Activated naive CD8-positive, alpha-beta T cell treated with anti-CD3 and anti-CD28 coated beads, Interleukin-2, amount 50 U/mL, for 16 hours (primary cell): ENCODE measurements at regions not wholly inside any gene's neighbourhood (a gene's known extent, or its start where the extent isn't known, plus 50 kb on each side); places are given as distances from the start of the nearest gene placed in this dataset.

ENCODE experiments used
- DNase-seq: peaks from one replicate; pipeline ENCODE4 v3.0.0-alpha.2; 2020; ENCODE audit warnings: low read depth, low spot score

GRCh38 chr13:107421028-107421427 lies 794.3 kb downstream of the LIG4 start:
- DNase-seq: no peak

- no peak for DNase-seq
Observed at GRCh38 chr13:107413005-107413404, 802.3 kb downstream of the LIG4 start.

DNA sequence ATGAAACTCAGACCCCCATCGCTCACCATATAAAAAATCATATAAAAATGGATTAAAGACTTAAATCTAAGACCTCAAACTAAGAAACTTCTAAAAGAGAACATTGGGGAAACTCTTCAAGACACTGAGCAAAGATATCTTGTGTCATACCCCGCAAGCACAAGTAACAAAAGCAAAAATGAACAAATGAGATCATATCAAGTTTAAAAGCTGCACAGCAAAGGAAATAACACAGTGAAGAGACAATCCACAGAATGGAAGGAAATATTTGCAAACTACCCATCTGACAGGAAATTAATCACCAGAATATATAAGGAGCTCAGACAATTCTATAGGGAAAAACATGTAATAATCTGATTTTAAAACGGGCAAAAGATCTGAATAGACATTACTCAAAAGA lies 808.3 kb downstream of the LIG4 start:
- DNase-seq: no peak

GRCh38 chr13:107395927-107396662 lies 819.2 kb downstream of the LIG4 start:
- no peak for DNase-seq

DNA sequence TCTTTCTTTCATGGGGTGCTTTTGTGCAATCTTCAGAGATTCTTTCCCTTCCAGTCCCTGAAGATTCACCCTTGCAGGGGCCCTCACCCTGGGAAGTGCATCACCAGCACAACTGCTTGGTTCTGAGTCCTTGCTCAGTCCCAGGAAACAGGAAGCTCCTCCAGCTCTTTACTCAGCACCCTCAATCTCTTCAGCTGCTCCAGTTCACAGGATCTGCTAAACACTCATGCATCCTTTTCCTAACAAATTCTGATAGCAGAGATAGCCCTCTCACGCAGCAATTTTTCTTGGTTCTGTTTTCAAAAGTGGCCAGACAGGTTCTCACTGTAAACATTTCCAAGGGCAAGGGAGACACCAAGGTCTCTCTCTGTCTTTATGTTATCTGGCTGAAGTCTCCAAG lies 823.1 kb downstream of the LIG4 start:
- DNase-seq: no peak

GRCh38 chr13:107387525-107387924 lies 819.6 kb upstream of the ARGLU1 start:
- no peak for DNase-seq

DNA sequence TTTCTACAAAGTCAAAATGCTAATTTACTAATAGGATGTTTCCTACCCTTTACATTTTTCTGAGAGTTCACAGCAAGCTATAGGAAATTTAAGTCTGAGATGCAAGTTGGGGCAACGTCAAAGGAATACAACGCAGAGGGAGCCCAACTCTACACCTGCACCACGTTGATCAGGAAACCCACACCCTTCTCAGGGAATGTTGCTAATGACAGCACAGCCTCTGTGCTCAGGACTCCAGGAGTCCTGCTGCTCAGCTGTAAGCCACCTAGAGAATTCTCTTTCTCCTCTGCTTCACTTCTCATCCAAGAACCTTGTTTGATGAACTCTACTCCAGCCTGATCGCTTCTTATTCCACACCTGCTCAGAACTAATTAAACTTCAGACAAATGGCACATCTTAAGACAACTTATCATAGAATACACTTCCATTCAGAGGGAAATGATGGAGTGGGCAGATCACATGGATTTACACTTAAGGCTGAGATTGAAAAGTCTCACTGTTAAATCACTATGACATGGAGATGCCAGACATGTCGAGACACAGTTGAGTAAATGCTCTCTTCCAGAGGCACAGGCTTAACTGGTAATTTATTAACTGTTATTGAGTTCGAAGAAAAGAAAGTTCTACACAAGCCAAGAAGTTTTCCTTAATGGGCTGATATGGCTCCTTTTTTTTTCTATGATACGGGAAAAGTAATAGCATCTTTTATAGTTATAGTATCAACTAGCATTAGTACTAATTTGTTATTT lies 811.6 kb upstream of the ARGLU1 start:
- no peak for DNase-seq

DNA sequence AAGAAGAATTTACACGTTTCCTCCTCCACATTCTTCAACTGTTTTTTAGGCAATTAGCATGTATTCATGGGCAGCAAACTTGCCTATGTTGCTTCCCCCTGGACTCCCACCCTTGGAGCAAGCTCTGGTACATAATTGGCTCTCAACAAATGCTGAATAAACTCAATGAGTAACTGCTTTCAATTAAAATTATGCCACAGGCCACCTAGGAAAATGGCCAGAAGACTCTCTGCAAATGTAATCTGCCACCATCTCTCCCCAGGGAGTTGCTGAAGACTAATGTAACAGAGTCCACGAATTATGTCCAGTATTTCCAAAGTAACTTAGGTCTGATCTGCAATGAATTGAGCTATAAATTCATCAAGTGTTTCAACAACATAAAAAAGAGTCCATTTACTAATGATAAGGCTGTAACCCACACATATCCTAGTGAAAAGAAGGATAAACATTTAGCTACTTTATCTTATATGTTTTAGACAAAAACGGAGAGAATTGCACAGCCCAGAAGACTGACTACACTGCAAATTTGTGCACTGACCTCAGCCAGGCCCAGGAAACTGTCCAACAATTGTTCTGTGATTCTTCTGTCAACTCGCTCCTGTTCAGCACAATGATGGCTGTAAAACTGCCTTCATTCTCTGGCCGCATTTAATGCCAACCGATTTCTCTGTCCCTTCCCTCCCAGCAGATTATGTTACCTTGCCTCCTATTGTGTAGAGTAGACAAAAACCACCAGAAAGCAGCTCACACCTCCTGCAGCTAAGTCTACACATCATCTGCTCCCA lies 808.6 kb upstream of the ARGLU1 start:
- no peak for DNase-seq

GRCh38 chr13:107375701-107376340 lies 807.9 kb upstream of the ARGLU1 start:
- DNase-seq: no peak

- no peak for DNase-seq
Observed at GRCh38 chr13:107374038-107374437, 806.1 kb upstream of the ARGLU1 start.

DNA sequence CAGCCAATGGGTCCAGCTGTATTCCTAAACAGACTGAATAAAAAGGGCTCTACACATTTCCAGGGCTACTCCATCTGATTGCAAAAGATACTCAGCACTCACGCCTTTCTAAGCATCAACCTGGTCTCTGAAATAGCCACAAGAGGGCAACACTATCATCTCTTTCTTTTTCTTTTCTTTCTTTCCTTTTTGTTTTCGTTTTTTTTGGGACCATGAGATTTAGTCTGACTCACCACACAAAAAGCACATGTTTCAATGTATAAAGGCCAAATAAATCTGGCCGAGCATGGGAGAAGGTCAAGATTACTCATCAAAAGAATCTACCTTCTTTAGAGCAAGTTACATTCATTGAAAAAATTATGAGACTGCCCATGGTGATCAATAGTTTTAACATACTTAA lies 805.6 kb upstream of the ARGLU1 start:
- no peak for DNase-seq

DNA sequence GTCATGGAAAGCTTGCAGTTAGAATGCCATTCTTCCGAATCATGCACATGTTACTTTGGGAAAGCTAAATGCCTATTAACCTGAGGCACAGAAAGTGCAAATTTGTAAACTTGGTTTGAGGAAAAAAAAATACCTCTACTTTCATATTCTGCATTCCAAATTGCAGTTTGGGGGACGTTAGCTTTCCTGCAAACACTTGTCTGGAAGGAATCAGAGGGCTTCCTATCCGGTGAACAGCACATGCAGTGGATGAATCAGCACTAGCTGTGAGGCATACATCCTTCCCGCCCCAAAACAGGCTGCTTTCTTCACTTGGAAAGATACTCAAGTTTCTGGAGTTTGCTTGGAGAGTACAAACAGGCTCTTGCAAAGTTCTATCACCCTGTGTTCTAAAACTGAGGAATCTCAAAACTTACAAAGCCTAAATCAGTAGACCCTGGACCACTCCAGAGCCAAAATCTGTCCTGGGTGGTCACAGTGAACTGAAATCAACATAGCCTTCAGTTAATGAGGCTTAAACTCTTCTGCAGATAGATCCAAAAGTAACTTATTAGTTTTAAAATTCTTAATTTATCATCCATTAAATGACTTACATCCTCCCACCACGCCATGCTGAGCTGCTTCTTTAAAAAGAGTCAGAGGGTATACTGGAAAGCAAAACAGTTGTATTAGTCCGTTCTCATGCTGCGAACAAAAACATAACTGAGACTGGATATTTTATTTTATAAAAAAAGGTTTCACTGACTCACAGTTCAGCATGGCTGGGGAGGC lies 802.3 kb upstream of the ARGLU1 start:
- DNase-seq: no peak

DNA sequence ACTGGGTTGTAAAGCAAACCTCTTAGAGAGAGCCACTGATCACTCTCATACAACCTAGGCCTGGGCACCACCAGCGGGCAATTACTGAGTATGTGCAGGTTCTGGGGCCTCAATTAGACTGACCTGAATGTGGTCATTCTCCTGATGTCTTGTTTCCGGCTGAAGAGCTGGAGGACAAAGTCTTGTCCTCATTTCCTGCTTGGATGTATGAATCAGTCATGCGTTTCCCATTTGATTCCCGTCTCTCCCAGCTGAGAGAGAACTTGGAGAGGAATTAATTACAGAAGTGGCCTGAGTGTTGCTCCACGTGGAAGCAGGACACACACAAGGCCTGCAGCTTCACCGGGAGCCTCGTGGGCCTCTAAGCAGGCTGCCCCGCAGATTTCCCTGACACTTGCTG lies 799.3 kb upstream of the ARGLU1 start:
- DNase-seq: no peak

- DNase-seq: no peak
Observed at GRCh38 chr13:107365466-107366215, 797.7 kb upstream of the ARGLU1 start.

GRCh38 chr13:107364658-107365057 lies 796.7 kb upstream of the ARGLU1 start:
- DNase-seq: no peak

- no peak for DNase-seq
Observed at GRCh38 chr13:107361666-107362065, 793.7 kb upstream of the ARGLU1 start.

DNA sequence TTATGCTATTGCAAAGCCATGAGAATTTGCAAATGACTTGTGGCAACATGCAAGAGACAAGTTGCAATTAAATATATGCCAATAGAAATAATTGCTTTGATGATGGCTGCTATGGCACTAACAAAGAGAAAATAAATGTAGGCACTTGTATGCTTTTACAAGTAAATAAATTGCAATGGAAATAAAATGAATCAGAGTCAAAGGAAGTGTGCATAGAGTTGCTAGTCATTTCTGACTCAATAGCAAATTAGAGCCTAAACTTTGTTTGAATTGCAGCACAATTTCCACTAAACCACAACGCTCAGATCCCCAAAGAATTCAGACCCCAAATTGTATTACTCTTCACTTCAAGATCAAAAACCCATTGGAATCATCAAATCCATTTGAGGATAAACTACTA lies 792.1 kb upstream of the ARGLU1 start:
- DNase-seq: no peak

DNA sequence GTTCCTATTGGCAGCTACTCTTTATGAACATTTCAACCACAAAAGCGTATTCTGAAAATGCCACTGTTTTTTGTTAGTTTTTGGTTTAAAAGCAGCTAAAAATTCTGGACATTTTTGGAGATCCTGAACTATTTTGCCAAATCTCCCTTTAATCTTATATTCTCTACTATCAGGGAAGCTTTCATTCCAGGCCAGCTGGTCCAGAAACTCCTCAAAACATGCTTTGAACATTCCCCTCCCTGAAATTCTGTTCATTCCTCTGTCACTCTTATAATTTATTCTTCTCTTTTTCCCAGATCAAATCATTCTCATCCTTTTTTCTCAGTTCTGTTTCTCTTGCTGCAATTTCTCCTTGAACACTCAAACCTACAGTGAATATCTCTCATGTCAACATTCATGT lies 790.9 kb upstream of the ARGLU1 start:
- no peak for DNase-seq

- DNase-seq: no peak
Observed at GRCh38 chr13:107351305-107351704, 783.4 kb upstream of the ARGLU1 start.

DNA sequence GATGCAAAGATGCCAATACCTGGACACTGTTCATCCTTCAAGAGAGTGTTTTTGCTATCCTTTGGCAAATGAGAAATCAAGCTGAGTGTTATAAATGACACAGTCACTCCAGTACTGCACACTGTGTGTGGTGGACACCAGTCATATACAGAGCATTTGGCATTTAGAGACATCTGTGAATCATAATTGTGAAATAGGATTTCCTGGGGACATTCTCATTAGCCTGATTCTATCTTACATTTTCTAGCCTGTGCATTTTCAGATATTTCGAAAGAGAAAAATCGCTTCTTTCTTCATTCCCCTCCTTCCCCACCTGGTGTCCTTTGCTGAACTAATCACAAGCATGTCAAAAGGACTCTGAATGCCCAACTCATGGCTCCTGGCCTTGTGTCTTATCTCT lies 781.0 kb upstream of the ARGLU1 start:
- DNase-seq: no peak

GRCh38 chr13:107348471-107348870 lies 780.5 kb upstream of the ARGLU1 start:
- DNase-seq: no peak
